Medulla oblongata (tissue), 1 donor: ENCODE measurements at regions not wholly inside any gene's neighbourhood (a gene's known extent, or its start where the extent isn't known, plus 50 kb on each side); places are given as distances from the start of the nearest gene placed in this dataset.
"Not testable (repeated sequence)": the region's sequence is repeated elsewhere in the genome, so short reads cannot be mapped to it uniquely, and the experiment has no call there.

ENCODE experiments used
- DNase-seq: peaks from one replicate; pipeline ENCODE4 v3.0.0-alpha.2; 2015; ENCODE audit errors: extremely low spot score

DNA sequence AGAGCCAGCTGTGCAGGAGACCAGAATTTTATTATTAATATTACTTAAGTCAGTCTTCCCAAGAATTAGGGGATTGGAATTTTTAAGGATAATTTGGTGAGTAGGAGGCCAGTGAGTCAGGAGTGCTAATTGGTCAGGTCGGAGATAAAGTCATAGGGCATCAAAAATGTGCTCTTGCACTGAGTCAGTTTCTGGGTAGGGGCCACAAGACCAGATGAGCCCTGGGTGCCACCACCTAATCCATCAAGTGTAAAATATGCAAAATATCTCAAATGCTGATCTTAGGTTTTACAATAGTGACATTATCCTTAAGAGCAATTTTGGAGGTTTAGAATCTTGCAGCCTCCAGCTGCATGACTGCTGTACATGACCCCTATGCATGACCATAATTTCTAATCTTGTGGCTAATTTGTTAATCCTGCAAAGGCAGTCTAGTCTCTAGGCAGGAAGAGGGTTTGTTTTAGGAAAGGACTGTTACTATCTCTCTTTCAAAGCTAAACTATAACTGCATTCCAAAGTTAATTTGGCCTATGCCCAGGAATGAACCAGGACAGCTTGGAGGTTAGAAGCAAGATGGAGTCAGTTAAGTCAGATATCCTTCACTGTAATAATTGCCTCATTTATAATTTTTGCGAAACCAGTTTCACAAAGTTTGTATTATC, 215.9 kb downstream of the RNF152 start:
- no peak for DNase-seq

GRCh38 chr18:61669320-61669719, 223.5 kb downstream of the RNF152 start:
- no peak for DNase-seq

DNA sequence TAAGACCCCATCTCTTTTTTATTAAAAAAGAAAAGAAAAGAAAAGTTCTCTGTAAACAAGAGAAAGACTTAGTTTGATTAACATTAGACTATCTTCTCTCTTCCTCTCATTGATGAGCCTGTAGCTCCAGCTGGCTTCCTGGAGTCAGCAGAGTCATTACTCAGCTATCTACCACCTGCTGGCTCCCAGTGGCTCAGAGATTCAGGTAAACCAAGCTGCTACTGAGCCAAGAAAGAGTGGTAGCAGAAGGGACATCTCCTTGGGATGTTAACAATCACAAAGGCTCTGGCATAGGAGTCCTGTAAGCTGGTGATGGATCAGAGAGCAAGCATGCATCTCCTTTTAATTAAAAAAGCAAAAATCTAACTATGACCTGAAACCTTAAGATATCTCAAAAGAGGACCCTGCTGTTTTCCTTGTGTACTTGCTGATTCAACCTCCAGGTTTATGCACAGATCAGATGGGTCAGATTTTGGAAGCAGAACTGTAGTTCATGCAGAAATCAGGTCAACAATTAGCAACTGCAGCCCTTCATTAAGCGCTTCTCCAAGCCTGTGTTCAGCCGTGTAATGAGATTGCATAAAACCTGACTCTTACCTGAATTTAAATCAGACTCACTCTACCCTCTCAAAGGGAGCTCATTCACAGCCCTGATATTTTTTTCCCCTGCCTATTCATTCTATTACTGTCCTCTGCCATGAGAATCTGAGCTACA, 225.8 kb downstream of the RNF152 start:
- DNase-seq, result no peak

DNA sequence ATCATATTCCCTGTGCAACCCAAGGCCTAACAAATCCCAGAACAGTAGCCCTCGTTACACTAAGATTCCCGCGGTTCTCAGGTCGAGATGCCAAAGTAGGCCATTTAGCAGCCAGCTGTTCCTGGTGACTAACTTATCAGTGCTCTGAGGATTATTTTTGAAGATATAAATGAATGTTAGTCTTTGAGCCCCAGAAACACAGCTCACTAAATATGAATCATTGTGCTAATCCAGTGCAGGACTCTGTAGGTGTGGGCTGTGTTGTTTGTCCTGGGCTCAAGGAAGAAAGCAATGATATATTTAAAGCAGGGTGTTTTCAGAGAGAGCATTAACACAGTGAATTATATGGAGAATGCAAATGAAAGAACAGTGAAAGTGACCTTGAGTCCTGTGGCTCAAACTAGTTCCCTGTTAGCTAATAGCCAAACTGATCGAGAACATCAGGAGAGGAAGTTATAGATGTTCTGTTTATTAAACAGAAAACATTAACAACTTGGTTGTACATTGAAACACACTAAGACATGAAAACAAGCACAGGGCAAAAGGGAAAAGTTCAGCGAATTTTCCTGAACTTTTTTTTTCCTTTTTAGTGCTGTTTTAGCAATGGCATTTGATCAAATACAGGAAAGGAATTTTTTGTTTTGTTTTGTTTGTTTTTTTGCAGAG, 228.3 kb downstream of the RNF152 start:
- no peak for DNase-seq

DNA sequence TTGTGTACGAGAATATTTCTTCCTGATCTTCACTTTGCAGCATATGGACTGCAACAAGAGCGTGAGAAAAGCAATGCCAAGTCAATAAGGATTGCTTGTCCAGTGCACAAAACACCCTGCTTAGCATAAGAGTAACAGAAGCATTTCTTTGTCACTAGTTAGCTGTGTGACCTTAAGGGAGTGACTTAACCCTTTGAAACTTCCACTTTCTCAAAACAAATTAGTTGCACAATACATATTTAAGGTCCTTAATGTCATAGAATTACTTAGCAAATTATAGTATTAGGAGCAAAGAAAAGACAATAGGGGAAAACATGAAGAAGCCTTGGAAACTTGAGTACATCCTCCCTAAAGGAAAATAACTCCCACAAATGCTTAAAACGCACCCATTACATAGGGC, 230.1 kb downstream of the RNF152 start:
- no peak for DNase-seq

DNA sequence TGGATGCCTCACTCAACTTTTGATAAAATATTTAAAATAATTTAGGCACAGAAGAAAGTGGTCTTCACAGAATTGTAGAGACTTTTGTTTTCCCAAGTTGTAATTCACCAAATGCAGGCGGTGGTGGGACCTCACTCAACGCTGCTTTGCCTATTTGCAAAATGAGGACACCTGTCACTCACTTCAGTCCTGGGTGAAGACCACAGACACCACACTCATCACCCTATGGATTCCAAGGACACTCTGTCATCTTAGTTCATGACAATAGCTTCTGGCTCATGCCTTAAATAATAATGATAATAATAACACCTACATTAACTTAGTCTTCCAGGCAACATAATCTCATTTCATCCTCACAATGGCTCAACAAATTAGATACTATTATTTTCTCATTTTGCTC, 234.4 kb downstream of the RNF152 start:
- no peak for DNase-seq

- DNase-seq, result no peak
These were observed 235.6 kb downstream of the RNF152 start for GRCh38 chr18:61657066-61657732.

DNA sequence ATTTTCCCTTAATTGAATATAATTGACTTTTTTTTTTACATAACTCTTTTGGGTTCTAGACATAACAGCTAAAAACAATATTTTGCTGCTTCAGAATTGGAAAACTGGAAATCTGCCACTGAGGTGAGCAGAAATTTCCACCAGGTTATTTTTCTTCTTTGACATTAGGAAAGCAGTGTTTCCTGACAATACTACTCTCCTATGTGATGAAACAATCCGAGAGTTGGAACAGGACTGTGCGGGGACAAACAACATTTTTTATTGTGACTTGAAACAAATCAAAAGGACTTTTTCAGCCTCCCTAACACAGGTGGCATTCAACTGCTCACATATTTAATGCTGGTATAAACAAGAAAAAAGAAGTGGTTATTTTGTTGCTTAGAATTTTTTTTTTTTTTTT, 237.2 kb downstream of the RNF152 start:
- DNase-seq, result no peak

DNA sequence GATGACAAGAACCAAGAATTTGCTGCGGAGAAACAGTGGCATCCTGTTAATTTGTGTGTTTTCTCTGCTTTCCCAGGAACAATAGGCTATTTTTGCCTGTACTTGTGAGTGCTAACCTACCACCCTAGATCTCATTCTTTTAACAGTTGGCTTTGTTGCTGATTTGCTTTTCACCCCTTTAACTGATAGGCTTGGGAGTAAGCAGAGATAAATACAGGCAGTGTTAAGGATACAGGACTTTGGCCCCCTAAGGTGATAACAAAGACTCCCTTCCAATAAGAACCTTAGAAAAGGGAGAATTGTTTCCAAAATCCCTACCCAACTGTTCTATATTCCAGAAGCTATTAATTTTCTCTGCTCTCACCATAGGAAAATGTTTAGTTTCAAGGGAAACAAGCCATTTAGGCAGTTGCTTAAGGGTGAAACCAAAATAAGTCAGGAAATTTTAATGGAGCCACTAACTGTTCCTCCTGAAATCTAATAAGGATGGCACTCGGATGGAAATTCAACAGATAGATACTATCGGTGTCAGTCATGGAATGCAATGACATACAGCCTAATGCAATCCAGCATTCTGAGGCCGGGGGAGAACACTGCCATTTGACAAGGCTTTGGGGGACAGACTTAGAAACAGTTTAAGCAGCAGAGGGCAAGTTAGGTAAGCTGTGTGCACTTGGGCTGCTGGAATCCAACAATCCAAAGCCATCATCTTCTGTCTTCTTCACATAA, 238.8 kb downstream of the RNF152 start:
- DNase-seq, result no peak

- DNase-seq, result no peak
These were observed 240.9 kb downstream of the RNF152 start for GRCh38 chr18:61651880-61652268.

GRCh38 chr18:61651145-61651879, 241.5 kb downstream of the RNF152 start:
- DNase-seq, result no peak

GRCh38 chr18:61643884-61644647, 248.7 kb downstream of the RNF152 start:
- DNase-seq, result no peak

GRCh38 chr18:61639886-61640285, 252.9 kb downstream of the RNF152 start:
- DNase-seq, result no peak

- no peak for DNase-seq
These were observed 254.8 kb downstream of the RNF152 start for GRCh38 chr18:61637905-61638595.

- no peak for DNase-seq
These were observed 255.5 kb downstream of the RNF152 start for GRCh38 chr18:61637319-61637718.

- peak; percentile 62 for DNase-seq
These were observed 256.8 kb downstream of the RNF152 start for GRCh38 chr18:61635901-61636528.

DNA sequence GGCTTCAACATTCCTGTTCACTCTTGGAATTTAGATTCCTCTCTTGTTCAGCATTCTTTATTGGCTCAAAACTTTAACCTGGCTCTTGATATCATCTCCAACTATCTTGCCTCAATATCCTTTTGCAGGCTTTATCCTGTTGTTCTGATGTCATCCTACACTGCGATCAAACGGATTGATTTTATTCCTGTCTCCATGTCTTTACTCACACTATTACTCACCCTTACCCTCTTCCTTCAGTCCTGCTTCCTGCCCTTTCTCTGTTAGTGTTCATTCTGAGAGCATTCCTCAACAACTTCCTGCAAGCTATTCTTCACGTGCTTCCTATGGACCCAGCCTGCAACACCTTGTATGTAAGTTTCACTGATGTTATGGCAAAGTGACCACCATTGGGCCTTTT, 264.7 kb downstream of the RNF152 start:
- DNase-seq, result no peak

DNA sequence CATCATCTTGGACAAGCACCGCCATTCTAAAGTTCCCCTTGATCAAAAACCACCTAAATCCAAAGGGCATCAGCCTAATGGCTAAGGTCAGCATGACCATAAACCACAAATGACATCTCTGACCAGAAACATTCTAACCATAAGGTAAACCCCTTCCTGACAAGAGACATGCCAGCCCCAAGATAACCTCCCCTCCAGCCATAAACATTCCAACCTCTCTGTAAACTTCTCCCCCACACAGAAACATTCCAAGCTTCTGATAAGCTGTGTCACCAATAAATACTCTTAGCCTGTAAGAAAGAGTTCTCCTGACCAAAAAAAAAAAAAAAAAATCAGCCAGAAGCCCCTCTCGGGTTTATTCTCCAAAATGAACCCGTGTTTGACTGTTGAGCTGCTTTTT, 268.2 kb downstream of the RNF152 start:
- DNase-seq, result not testable (repeated sequence)

- no peak for DNase-seq
These were observed 273.0 kb downstream of the RNF152 start for GRCh38 chr18:61619783-61620182.
